ENCODE measurements at regions not wholly inside any gene's neighbourhood (a gene's known extent, or its start where the extent isn't known, plus 50 kb on each side); places are given as distances from the start of the nearest gene placed in this dataset.
A peak's percentile ranks its signal among the peaks of the same experiment; 100 is the strongest.

DNA sequence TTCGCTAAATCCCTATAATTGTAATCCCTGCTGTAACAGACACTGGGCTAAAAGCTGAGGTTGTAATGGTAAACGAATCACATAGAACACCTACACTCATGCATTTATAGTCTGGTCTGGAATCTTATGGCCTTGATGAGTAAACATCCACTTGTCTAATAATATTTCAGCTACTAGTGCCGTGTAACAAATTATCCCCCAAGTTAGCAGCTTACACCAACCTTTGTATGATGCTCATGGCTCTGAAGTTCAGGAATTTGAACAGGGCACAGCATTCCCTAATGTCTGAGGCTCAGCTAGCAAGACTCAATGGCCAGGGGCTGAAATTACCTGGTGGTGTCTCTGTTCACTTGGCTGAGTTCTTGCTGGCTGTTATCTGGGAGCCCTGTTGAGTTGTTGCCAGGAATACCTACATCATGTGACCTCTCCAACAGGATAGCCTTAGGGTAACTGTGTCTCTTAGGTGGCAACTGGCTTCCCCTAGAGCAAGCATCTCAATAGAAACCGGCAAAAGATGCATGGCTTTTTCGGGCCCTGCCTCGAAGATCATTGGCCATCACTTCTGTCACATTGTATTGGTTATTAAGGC, 100.9 kb upstream of the TMEM170B start:
- no peak for DNase-seq
- Histone ChIP-seq H3K27me3 (ENCODE audit: control insufficient read depth, insufficient read depth, low read length) (no peaks in the 10 kb centered on the region), H3K9ac (ENCODE audit: low read length in 3 of 3) (no peak overlapping the region), H3K27ac (ENCODE audit: low read depth in 2 of 2, low read length in 2 of 2) (no peak overlapping the region), H3K4me3 (ENCODE audit: low read length in 3 of 3) (no peak overlapping the region), H3K9me3 (ENCODE audit: control insufficient read depth in 2 of 3, insufficient read depth in 1 of 3, low read length in 3 of 3) (no peaks in the 10 kb centered on the region), H3K36me3 (ENCODE audit: control insufficient read depth in 2 of 3, insufficient read depth in 3 of 3, low read length in 3 of 3) (no peaks in the 10 kb centered on the region), H3K4me1 (ENCODE audit: control insufficient read depth in 2 of 3, insufficient read depth in 2 of 3, low read depth in 1 of 3, low read length in 3 of 3) (peaks cover 0 to 11% (median 4%) of the 10 kb centered on the region in 3 donors)
- intact Hi-C loops (cut with DNase I), result no loop called here
- no peak for FAIRE-seq
- no peak for TF ChIP-seq CTCF (IDR thresholded peaks at IDR 0.05; ENCODE audit: borderline replicate concordance, extremely low read depth, insufficient read depth)

GRCh38 chr6:11434565-11435326, 102.8 kb upstream of the TMEM170B start:
- intact Hi-C loops (cut with DNase I), result no loop called here
- FAIRE-seq (no peak), DNase-seq (peak in 2 of 5 donors; percentile 46 to 52)

GRCh38 chr6:11433860-11434259, 103.7 kb upstream of the TMEM170B start:
- Histone ChIP-seq H3K36me3 (ENCODE audit: control insufficient read depth in 2 of 3, insufficient read depth in 3 of 3, low read length in 3 of 3) (no peaks in the 10 kb centered on the region), H3K9me3 (ENCODE audit: control insufficient read depth in 2 of 3, insufficient read depth in 1 of 3, low read length in 3 of 3) (no peaks in the 10 kb centered on the region), H3K4me3 (ENCODE audit: low read length in 3 of 3) (no peak overlapping the region), H3K27me3 (ENCODE audit: control insufficient read depth, insufficient read depth, low read length) (no peaks in the 10 kb centered on the region), H3K9ac (ENCODE audit: low read length in 3 of 3) (no peak overlapping the region), H3K4me1 (ENCODE audit: control insufficient read depth in 2 of 3, insufficient read depth in 2 of 3, low read depth in 1 of 3, low read length in 3 of 3) (peaks cover 0 to 22% (median 12%) of the 10 kb centered on the region in 3 donors), H3K27ac (ENCODE audit: low read depth in 2 of 2, low read length in 2 of 2) (peak overlapping the region in 1 of 2 donors; percentile 18)
- FAIRE-seq (no peak), DNase-seq (no peak)
- intact Hi-C loops (cut with DNase I), result no loop called here
- TF ChIP-seq CTCF (IDR thresholded peaks at IDR 0.05; ENCODE audit: borderline replicate concordance, extremely low read depth, insufficient read depth), result no peak

More at GRCh38 chr6:11434565-11435326, 102.8 kb upstream of the TMEM170B start:
- no peaks in the 10 kb centered on the region for H3K9me3 ChIP-seq (ENCODE audit: control insufficient read depth in 2 of 3, insufficient read depth in 1 of 3, low read length in 3 of 3)
- H3K36me3 ChIP-seq (ENCODE audit: control insufficient read depth in 2 of 3, insufficient read depth in 3 of 3, low read length in 3 of 3), result no peaks in the 10 kb centered on the region
- H3K27me3 ChIP-seq (ENCODE audit: control insufficient read depth, insufficient read depth, low read length), result no peaks in the 10 kb centered on the region
- no peak overlapping the region for H3K9ac ChIP-seq (ENCODE audit: low read length in 3 of 3)
- peaks cover 0 to 16% (median 9%) of the 10 kb centered on the region in 3 donors for H3K4me1 ChIP-seq (ENCODE audit: control insufficient read depth in 2 of 3, insufficient read depth in 2 of 3, low read depth in 1 of 3, low read length in 3 of 3)
- H3K4me3 ChIP-seq (ENCODE audit: low read length in 3 of 3), result no peak overlapping the region
- TF ChIP-seq CTCF (IDR thresholded peaks at IDR 0.05; ENCODE audit: borderline replicate concordance, extremely low read depth, insufficient read depth), result no peak
- peak overlapping the region; percentile 51 to 71 for H3K27ac ChIP-seq (ENCODE audit: low read depth in 2 of 2, low read length in 2 of 2)

Data from kidney (tissue), 13 donors.